ENCODE measurements at regions not wholly inside any gene's neighbourhood (a gene's known extent, or its start where the extent isn't known, plus 50 kb on each side); places are given as distances from the start of the nearest gene placed in this dataset.

DNA sequence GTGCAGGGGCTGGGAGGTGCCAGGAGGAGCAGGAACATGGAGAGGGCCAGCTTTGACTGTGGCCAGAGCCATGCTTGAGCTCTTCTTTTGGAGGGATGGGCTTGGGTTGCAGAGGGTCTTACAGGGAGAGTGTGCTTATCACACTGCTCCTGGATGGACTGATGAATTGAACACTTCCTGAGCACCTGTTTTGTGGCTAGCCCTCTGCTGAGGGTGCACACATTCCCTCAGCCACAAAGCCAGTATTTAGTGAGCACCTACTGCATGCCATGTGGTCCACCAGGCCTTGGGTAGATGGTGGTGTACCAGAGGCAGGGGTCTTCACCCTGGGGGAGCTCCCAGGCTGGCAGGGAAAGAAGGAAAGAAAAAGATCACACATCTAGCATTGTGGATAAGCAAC, 118.9 kb downstream of the SLC25A47 start:
- Mint-ChIP-seq H3K36me3 (no peaks in the 10 kb centered on the region), H3K4me3 (no peak overlapping the region), H3K4me1 (peaks cover 0 to 44% (median 11%) of the 10 kb centered on the region in 4 donors), H3K27ac (peak overlapping the region in 2 of 3 donors; percentile 47 to 52), H3K27me3 (no peaks in the 10 kb centered on the region), H3K9me3 (no peaks in the 10 kb centered on the region)
- Histone ChIP-seq H3K27ac (ENCODE audit: insufficient read depth, low read length, poor library complexity, severe bottlenecking) (no peak overlapping the region), H3K4me1 (ENCODE audit: control insufficient read depth, insufficient read depth, low read length, poor library complexity, severe bottlenecking) (peaks cover 3% of the 10 kb centered on the region), H3K9me3 (ENCODE audit: control insufficient read depth in 2 of 2, low read length in 2 of 2) (no peaks in the 10 kb centered on the region), H3K36me3 (ENCODE audit: control insufficient read depth, insufficient read depth, low read length) (no peaks in the 10 kb centered on the region), H3K27me3 (ENCODE audit: control insufficient read depth, insufficient read depth, low read length) (no peaks in the 10 kb centered on the region), H3K4me3 (ENCODE audit: low read depth, low read length) (no peak overlapping the region)
- DNase-seq (no peak), ATAC-seq (ENCODE audit: low read depth in 2 of 2) (no peak)

DNA sequence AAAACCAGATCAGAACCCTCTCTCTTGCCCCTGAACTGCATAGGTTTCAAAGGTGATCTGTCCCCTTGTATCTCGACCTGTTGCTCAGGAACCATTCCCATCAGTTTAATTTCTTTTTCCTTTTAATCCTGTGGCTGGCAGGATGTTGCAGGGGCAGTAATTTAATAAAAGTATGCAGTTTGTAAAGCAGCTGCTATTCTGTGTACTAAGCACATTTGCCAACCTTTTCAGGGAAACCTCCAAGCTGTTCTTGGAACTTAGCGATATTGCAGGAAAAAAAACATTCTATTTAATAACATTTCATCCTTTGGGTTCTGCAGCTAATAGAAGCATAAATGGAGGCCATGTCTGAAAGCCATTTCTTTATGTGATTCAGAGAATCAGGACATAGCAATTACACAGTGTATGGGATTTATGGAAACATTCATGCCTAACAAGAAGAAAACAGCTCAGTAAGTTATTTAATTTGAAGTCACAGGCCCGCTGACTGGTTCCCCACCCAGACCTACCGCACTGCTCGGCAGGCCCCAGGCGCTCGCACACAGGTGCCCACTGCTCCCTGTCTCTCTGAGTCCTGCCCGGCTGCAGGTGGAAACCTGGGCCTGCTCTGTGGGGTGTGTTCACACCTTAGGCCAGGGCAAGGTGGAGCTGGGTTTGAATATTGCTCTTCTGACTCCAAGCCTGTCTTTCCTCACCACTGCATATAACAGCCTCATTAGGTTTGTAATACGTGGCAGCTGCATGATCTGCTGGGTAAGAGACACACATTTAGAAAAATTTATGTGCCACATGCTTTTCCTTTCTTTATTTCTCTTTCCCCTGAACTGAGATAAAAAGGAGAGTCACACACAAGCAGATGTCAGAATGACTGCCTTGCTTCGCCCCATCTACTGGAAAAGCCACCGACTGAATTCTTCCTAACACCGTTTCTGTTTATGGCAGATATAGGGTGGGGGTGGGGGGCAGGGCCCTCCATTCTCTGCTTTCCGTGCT, 119.7 kb downstream of the SLC25A47 start:
- H3K4me3 ChIP-seq (ENCODE audit: low read depth, low read length) = no peak overlapping the region
- no peaks in the 10 kb centered on the region for H3K27me3 ChIP-seq (ENCODE audit: control insufficient read depth, insufficient read depth, low read length)
- Mint-ChIP-seq H3K27me3 (no peaks in the 10 kb centered on the region), H3K4me3 (no peak overlapping the region), H3K36me3 (no peaks in the 10 kb centered on the region), H3K27ac (peak overlapping the region in 2 of 3 donors; percentile 39 to 49), H3K4me1 (peaks cover 0 to 49% (median 11%) of the 10 kb centered on the region in 4 donors), H3K9me3 (no peaks in the 10 kb centered on the region)
- no peaks in the 10 kb centered on the region for H3K9me3 ChIP-seq (ENCODE audit: control insufficient read depth in 2 of 2, low read length in 2 of 2)
- peaks cover 3% of the 10 kb centered on the region for H3K4me1 ChIP-seq (ENCODE audit: control insufficient read depth, insufficient read depth, low read length, poor library complexity, severe bottlenecking)
- ATAC-seq (ENCODE audit: low read depth in 2 of 2) (no peak), DNase-seq (peak in 1 of 3 donors; percentile 20)
- no peaks in the 10 kb centered on the region for H3K36me3 ChIP-seq (ENCODE audit: control insufficient read depth, insufficient read depth, low read length)
- no peak overlapping the region for H3K27ac ChIP-seq (ENCODE audit: insufficient read depth, low read length, poor library complexity, severe bottlenecking)

DNA sequence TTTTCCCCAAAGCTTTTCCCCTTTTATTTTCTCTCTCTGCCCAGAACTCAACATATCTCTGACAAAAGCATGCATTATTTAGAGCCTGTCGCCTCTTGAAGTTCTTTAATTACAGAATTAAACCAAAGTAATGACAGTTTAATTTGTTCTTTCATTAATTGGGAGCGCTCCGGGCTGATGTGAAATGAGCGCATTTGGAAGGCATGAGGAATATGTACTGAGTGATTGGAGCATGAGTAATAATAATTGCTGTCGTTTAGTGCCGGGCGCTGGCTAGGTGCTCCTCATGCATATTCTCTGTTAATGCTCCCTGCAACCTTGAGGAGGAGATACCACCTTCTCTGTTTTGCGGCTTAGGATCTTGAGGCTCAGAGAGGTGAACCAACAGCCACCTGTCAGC, 120.5 kb downstream of the SLC25A47 start:
- Mint-ChIP-seq H3K4me1 (peaks cover 0 to 46% (median 8%) of the 10 kb centered on the region in 4 donors), H3K27ac (peak overlapping the region in 1 of 3 donors; percentile 39), H3K36me3 (peaks cover 1% of the 10 kb centered on the region), H3K27me3 (no peaks in the 10 kb centered on the region), H3K9me3 (no peaks in the 10 kb centered on the region), H3K4me3 (no peak overlapping the region)
- ATAC-seq (ENCODE audit: low read depth in 2 of 2) (no peak), DNase-seq (no peak)
- no peak overlapping the region for H3K27ac ChIP-seq (ENCODE audit: insufficient read depth, low read length, poor library complexity, severe bottlenecking)
- H3K9me3 ChIP-seq (ENCODE audit: control insufficient read depth in 2 of 2, low read length in 2 of 2) = no peaks in the 10 kb centered on the region
- peaks cover 3% of the 10 kb centered on the region for H3K4me1 ChIP-seq (ENCODE audit: control insufficient read depth, insufficient read depth, low read length, poor library complexity, severe bottlenecking)
- H3K36me3 ChIP-seq (ENCODE audit: control insufficient read depth, insufficient read depth, low read length) = no peaks in the 10 kb centered on the region
- no peaks in the 10 kb centered on the region for H3K27me3 ChIP-seq (ENCODE audit: control insufficient read depth, insufficient read depth, low read length)
- H3K4me3 ChIP-seq (ENCODE audit: low read depth, low read length) = no peak overlapping the region

DNA sequence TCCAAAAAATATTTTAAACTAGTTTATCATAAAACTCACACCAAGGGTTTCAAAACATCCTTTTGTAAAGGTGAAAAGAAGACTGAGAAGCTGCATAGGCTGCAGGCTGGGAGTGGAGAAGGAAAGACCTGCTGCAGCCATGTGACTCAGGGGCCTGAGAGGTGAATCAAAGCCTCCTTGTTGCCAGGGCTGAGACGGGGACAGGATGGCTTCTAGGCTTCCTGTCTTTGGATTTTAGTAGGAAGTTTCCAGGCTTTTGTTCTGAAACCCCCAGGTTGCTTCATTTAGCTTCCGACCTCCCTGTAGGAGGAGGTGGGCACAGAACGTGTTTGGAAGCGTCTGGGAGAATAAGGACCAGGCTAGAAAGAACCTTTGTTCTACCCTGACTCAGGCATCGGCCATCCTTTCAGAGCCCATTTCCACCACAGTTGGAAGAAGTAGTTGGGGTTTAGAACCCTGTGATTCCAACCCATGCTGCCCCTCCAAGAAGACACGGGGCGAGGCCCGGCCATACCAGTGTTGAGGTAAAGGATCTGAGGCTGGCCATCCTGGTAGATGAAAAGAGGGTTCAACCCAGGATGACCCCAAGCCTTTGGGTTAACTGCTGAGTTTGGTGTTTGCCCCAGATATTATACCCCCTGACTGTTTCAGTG, 122.4 kb downstream of the SLC25A47 start:
- no peaks in the 10 kb centered on the region for H3K36me3 ChIP-seq (ENCODE audit: control insufficient read depth, insufficient read depth, low read length)
- H3K4me1 ChIP-seq (ENCODE audit: control insufficient read depth, insufficient read depth, low read length, poor library complexity, severe bottlenecking) = no peaks in the 10 kb centered on the region
- Mint-ChIP-seq H3K27ac (no peak overlapping the region), H3K4me1 (peaks cover 0 to 30% (median 6%) of the 10 kb centered on the region in 4 donors), H3K36me3 (peaks cover 3% of the 10 kb centered on the region), H3K4me3 (no peak overlapping the region), H3K27me3 (no peaks in the 10 kb centered on the region), H3K9me3 (no peaks in the 10 kb centered on the region)
- H3K4me3 ChIP-seq (ENCODE audit: low read depth, low read length) = no peak overlapping the region
- no peak overlapping the region for H3K27ac ChIP-seq (ENCODE audit: insufficient read depth, low read length, poor library complexity, severe bottlenecking)
- ATAC-seq (ENCODE audit: low read depth in 2 of 2) (no peak), DNase-seq (no peak)
- H3K27me3 ChIP-seq (ENCODE audit: control insufficient read depth, insufficient read depth, low read length) = no peaks in the 10 kb centered on the region
- no peaks in the 10 kb centered on the region for H3K9me3 ChIP-seq (ENCODE audit: control insufficient read depth in 2 of 2, low read length in 2 of 2)

DNA sequence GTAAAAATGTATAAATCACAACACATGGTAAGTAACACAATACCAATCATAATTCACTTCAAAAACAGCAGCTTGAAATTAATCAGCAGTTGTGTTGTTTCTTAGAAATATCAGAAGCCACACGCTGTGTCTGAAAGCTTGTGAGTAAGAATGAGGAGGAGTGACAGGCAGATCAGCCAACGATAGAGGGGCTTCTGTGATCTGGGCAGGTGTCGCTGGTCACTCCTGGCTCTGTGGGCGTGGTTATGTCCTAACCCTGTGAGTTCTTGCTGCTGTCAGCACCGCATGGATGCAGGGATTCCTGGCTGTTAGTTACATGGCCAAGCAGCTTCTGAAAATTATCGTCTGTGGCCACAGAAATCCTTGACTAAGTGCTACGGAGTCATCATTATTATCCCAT, 123.4 kb downstream of the SLC25A47 start:
- Histone ChIP-seq H3K4me3 (ENCODE audit: low read depth, low read length) (no peak overlapping the region), H3K36me3 (ENCODE audit: control insufficient read depth, insufficient read depth, low read length) (no peaks in the 10 kb centered on the region), H3K27ac (ENCODE audit: insufficient read depth, low read length, poor library complexity, severe bottlenecking) (no peak overlapping the region), H3K9me3 (ENCODE audit: control insufficient read depth in 2 of 2, low read length in 2 of 2) (no peaks in the 10 kb centered on the region), H3K27me3 (ENCODE audit: control insufficient read depth, insufficient read depth, low read length) (no peaks in the 10 kb centered on the region), H3K4me1 (ENCODE audit: control insufficient read depth, insufficient read depth, low read length, poor library complexity, severe bottlenecking) (no peaks in the 10 kb centered on the region)
- no peak for ATAC-seq (ENCODE audit: low read depth in 2 of 2)
- Mint-ChIP-seq H3K9me3 (no peaks in the 10 kb centered on the region), H3K36me3 (peaks cover 3% of the 10 kb centered on the region), H3K4me1 (peaks cover 0 to 22% (median 4%) of the 10 kb centered on the region in 4 donors), H3K27me3 (no peaks in the 10 kb centered on the region), H3K27ac (no peak overlapping the region), H3K4me3 (no peak overlapping the region)
- peak in 1 of 3 donors; percentile 52 for DNase-seq

DNA sequence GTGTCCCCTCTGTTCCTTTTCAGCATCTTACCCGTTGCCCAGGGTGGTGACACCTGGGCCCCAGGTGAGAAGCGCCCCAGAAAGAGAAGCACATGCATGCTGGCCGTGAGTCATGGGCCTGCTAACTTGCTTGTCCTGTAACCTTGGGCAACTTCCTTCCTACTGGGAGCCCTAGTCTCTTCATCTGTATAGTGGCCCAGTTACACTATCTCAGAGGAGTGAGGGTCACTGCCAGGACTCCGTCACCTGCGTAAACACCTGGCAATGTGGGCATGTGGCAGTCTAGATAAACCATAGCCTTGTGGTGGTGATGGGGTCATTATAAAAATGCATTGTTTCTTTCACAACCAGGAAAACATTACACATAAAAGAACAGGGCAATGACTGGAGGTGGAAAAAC, 125.2 kb downstream of the SLC25A47 start:
- no peaks in the 10 kb centered on the region for H3K9me3 ChIP-seq (ENCODE audit: control insufficient read depth in 2 of 2, low read length in 2 of 2)
- no peaks in the 10 kb centered on the region for H3K36me3 ChIP-seq (ENCODE audit: control insufficient read depth, insufficient read depth, low read length)
- H3K4me3 ChIP-seq (ENCODE audit: low read depth, low read length) = no peak overlapping the region
- no peaks in the 10 kb centered on the region for H3K27me3 ChIP-seq (ENCODE audit: control insufficient read depth, insufficient read depth, low read length)
- H3K4me1 ChIP-seq (ENCODE audit: control insufficient read depth, insufficient read depth, low read length, poor library complexity, severe bottlenecking) = no peaks in the 10 kb centered on the region
- no peak overlapping the region for H3K4me3 Mint-ChIP-seq
- H3K4me1 Mint-ChIP-seq = peaks cover 0 to 14% (median 4%) of the 10 kb centered on the region in 4 donors
- ATAC-seq (ENCODE audit: low read depth in 2 of 2) (no peak), DNase-seq (no peak)
- H3K27me3 Mint-ChIP-seq = no peaks in the 10 kb centered on the region
- no peaks in the 10 kb centered on the region for H3K9me3 Mint-ChIP-seq
- H3K27ac ChIP-seq (ENCODE audit: insufficient read depth, low read length, poor library complexity, severe bottlenecking) = no peak overlapping the region
- peak overlapping the region in 1 of 3 donors; percentile 88 for H3K27ac Mint-ChIP-seq
- peaks cover 8% of the 10 kb centered on the region for H3K36me3 Mint-ChIP-seq

DNA sequence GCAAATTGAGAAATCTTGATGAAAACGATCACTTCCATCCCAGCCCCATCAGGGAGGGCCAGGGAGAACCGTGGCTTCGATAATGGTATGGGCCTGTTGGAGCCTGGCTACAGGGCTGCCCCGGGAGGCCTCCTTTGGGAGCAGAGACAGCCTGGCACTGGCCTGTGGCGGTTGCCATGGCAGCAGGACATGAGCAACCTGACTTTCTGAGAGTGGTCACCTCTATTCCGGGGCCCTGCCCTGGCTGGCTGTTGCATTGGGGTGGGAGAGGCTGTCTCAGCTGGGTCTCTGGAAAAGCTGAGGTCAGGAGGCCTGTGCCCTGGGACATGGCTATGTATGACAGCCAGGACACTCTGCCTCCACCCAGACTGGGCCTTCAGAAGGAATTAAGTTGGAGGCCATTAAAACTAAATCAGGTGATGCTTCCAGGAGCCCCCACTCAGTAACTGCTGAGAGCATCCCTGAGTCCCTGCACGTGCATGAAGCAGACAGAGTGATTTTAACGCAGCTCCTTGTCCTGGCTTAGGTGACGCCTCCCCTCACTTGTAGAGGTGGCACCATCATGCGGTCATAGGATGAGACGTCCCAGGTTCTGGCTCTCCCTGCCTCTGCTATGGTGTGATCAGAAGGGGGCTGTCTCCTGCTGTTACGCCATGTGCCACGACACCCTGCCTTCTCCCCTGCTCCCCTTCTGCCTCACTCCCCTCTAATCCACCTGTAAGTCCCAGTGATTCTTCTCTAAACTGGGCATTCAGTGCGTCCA, 126.3 kb downstream of the SLC25A47 start:
- H3K36me3 Mint-ChIP-seq = peaks cover 15% of the 10 kb centered on the region
- Histone ChIP-seq H3K27me3 (ENCODE audit: control insufficient read depth, insufficient read depth, low read length) (no peaks in the 10 kb centered on the region), H3K27ac (ENCODE audit: insufficient read depth, low read length, poor library complexity, severe bottlenecking) (no peak overlapping the region), H3K4me1 (ENCODE audit: control insufficient read depth, insufficient read depth, low read length, poor library complexity, severe bottlenecking) (no peaks in the 10 kb centered on the region), H3K9me3 (ENCODE audit: control insufficient read depth in 2 of 2, low read length in 2 of 2) (no peaks in the 10 kb centered on the region), H3K36me3 (ENCODE audit: control insufficient read depth, insufficient read depth, low read length) (no peaks in the 10 kb centered on the region), H3K4me3 (ENCODE audit: low read depth, low read length) (no peak overlapping the region)
- H3K27ac Mint-ChIP-seq = no peak overlapping the region
- H3K4me3 Mint-ChIP-seq = no peak overlapping the region
- DNase-seq (no peak), ATAC-seq (ENCODE audit: low read depth in 2 of 2) (no peak)
- H3K9me3 Mint-ChIP-seq = no peaks in the 10 kb centered on the region
- no peaks in the 10 kb centered on the region for H3K27me3 Mint-ChIP-seq
- peaks cover 0 to 12% (median 3%) of the 10 kb centered on the region in 4 donors for H3K4me1 Mint-ChIP-seq

Data from CD4-positive, CD25-positive, alpha-beta regulatory T cell (primary cell).